Ectodermal cell (in vitro differentiated cells): ENCODE measurements at regions not wholly inside any gene's neighbourhood (a gene's known extent, or its start where the extent isn't known, plus 50 kb on each side); places are given as distances from the start of the nearest gene placed in this dataset.

Experiments used
- H3K27ac ChIP-seq: 2 replicates; pipeline ENCODE4 v1.7.0; 2013; ENCODE audit warnings: mild to moderate bottlenecking, low read depth, low read length; ENCODE audit not compliant: insufficient read depth, poor library complexity, severe bottlenecking
- H3K27me3 ChIP-seq: 2 replicates; pipeline ENCODE4 v1.7.0; 2013; ENCODE audit warnings: mild to moderate bottlenecking, low read length; ENCODE audit not compliant: insufficient read depth, control insufficient read depth, poor library complexity, severe bottlenecking
- H3K36me3 ChIP-seq: one replicate; pipeline ENCODE4 v1.7.0; 2013; ENCODE audit warnings: low read length; ENCODE audit not compliant: control insufficient read depth, insufficient read depth
- H3K4me1 ChIP-seq: one replicate; pipeline ENCODE4 v1.7.0; 2013; ENCODE audit warnings: low read length; ENCODE audit not compliant: control insufficient read depth, insufficient read depth
- H3K4me3 ChIP-seq: 2 replicates; pipeline ENCODE4 v1.7.0; 2013; ENCODE audit warnings: low read depth, low read length, control low read depth; ENCODE audit not compliant: insufficient read depth
- H3K9me3 ChIP-seq: 2 replicates; pipeline ENCODE4 v1.7.0; 2013; ENCODE audit warnings: mild to moderate bottlenecking, low read length, moderate library complexity; ENCODE audit not compliant: control insufficient read depth
- WGBS, 2 experiments: methylation state at CpG; one replicate each; pipeline ENCODE4 v1.1.7; 2013; ENCODE audit warnings: missing lambda C conversion rate in 2 of 2; 5-methylcytosine and 5-hydroxymethylcytosine counted together

DNA sequence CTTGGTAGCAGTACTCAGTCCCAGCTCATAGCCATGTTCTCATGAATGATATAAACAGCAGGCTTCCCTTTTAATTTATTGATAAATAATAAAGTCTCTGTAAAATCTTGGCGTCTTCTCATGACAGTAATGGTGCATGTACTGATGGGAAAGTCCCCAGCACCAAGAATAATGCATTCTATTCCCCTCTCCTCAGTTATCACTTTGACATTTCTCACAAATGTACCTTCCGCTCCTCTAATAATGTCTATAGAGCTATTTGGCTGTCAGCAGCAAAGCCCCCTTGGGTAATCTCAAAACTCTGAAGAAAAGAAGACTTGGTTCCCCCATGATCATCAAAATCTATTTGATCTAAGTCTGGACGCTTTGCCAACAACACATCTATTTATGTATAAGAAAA is 185.0 kb upstream of the SPTLC3 start:
- Histone ChIP-seq H3K4me1 (no peaks in the 10 kb centered on the region), H3K27ac (no peak overlapping the region), H3K9me3 (no peaks in the 10 kb centered on the region), H3K4me3 (no peak overlapping the region), H3K27me3 (no peaks in the 10 kb centered on the region), H3K36me3 (no peaks in the 10 kb centered on the region)
- WGBS, 2 experiments, result 95 to 100% methylated on average over 2 to 3 of the region's 3 CpGs

DNA sequence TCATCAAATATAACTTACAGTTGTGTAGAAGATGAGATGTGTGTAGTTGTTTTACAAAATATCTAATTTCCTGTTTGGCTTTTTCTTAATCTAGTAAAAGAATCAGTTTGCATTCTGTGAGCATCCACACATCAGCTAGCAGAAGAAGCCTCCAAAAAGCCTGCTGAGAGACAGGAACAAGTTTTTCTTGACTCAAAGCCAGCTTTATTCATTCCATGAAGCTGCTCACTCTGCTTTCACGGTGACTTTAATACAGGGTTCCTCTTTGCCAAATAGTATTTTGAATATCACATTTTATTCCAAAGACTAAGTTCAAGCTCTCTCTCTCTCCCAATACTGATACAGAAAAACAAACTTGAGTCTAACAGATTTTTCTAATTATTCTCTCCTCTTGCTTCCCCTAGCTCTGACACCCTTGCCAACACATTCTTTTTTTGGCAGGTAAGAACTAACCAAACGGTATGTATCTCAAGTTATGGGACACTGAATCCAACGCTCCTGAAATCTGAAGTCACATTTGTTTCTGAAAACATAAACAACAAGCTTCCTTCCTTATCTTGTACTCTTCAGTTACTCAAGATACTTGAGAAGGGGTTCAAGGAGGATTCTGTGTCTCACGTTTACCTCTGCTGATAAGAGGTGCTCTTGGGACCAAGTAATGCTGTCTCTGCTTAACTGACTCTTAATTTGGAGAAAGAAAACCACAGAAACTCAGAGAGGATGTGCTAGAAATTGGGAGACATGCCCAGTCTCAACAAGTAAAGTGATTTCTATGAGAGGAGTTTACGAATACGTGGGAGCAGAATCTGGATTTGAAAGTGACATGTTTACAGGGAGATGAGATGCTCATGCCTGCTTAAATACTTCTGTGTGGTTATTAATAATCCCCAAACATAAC is 184.2 kb upstream of the SPTLC3 start:
- no peaks in the 10 kb centered on the region for H3K27me3 ChIP-seq
- H3K4me3 ChIP-seq, result no peak overlapping the region
- H3K9me3 ChIP-seq, result no peaks in the 10 kb centered on the region
- no peaks in the 10 kb centered on the region for H3K4me1 ChIP-seq
- WGBS, 2 experiments, result 83 to 94% methylated on average over 6 of the region's 6 CpGs
- no peak overlapping the region for H3K27ac ChIP-seq
- H3K36me3 ChIP-seq, result no peaks in the 10 kb centered on the region

DNA sequence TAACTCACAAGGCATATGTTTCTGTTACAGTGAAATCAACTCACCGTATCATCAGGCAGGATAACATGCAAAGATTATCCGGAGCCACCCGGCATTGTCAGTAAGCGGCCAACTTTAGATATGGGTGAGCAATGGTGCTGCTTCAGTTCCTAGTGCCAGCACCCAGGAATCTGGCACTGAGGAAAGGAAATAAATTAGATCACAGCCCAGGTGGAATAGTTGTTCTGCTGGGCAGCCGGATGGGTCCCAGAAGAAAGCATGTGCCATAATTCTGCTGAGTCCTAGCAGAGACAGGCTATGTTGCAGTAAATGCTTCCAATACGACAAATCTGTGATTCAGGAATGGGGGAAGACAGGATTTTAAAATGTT is 183.6 kb upstream of the SPTLC3 start:
- 95 to 97% methylated on average over 6 of the region's 6 CpGs for WGBS, 2 experiments
- H3K4me3 ChIP-seq, result no peak overlapping the region

DNA sequence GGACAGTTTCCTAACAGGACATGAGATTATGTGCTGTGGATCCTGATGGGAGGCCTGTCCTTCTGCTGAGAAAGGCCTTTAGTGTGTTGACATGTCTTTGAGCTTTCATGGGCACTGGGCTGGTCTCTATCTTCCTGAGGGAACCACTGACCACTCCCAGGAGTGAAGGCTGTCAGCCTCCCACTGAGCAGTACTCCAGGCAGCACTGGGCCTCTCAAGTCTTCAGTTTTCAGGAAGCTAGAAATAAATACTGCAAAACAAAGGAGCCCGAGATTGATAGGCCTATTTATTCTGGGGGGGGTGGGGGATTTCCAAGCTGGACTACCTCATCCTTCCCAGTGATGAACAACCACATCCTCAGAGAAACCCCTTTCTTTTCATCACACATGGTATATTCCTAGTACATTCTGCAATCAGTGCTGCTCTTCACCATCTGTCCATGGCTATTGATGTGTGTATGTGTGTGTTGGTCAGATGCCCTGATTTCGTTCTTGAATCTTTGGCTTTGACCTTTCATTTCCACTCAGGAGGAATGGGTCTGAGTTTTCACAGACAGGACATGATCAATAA is 180.9 kb upstream of the SPTLC3 start:
- no peak overlapping the region for H3K4me3 ChIP-seq
- H3K36me3 ChIP-seq, result no peaks in the 10 kb centered on the region
- 80 to 83% methylated on average over 2 of the region's 2 CpGs for WGBS, 2 experiments
- no peak overlapping the region for H3K27ac ChIP-seq
- H3K9me3 ChIP-seq, result no peaks in the 10 kb centered on the region
- H3K27me3 ChIP-seq, result no peaks in the 10 kb centered on the region
- H3K4me1 ChIP-seq, result no peaks in the 10 kb centered on the region

More for the DNA sequence above, 183.6 kb upstream of the SPTLC3 start:
- Histone ChIP-seq H3K4me1 (no peaks in the 10 kb centered on the region), H3K27me3 (no peaks in the 10 kb centered on the region), H3K27ac (no peak overlapping the region), H3K9me3 (no peaks in the 10 kb centered on the region), H3K36me3 (no peaks in the 10 kb centered on the region)

DNA sequence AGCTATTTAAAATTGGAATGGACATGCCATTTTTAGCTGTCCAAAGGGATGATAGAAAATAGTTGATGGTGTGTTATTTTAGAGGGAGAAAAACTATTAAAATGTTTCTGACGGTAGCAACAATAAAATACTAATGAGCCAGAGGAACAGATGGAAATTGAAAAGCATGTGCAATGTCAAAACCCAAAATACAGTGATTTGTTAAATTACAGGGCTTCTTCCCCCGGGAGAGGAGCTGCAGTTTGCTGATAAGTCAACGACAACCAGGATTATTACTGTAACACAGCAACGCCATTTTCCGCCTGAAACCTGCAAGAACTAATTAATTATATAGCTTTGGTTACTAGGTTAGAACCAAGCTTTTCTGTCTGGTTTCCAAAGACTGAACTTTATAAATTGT is 179.6 kb upstream of the SPTLC3 start:
- Histone ChIP-seq H3K4me1 (no peaks in the 10 kb centered on the region), H3K27me3 (no peaks in the 10 kb centered on the region), H3K4me3 (no peak overlapping the region), H3K9me3 (no peaks in the 10 kb centered on the region), H3K36me3 (no peaks in the 10 kb centered on the region), H3K27ac (no peak overlapping the region)
- WGBS, 2 experiments, result 78 to 86% methylated on average over 3 to 5 of the region's 5 CpGs

DNA sequence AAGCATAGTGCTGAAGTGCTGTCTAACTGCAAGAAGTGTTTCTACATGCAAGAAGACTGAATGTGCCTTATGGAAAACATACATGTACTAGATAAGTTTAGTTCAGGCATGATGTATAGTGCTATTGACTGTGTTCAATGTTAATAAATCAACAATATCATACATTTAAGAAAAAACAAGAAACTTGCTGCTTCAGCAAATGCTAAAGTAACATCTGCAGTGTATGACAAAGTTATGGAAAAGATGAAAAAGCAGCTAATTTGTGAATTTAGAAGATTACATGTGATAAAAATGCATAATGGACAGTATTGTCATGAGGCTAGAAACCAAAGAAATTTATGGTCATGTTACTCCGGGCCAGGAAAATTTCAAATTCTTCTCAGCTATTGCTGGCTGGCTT is 174.9 kb upstream of the SPTLC3 start:
- no peaks in the 10 kb centered on the region for H3K36me3 ChIP-seq
- H3K27ac ChIP-seq, result no peak overlapping the region
- H3K4me3 ChIP-seq, result no peak overlapping the region
- WGBS, 2 experiments, result 86 to 93% methylated on average over 1 of the region's 1 CpG
- H3K4me1 ChIP-seq, result no peaks in the 10 kb centered on the region
- H3K27me3 ChIP-seq, result no peaks in the 10 kb centered on the region
- no peaks in the 10 kb centered on the region for H3K9me3 ChIP-seq

DNA sequence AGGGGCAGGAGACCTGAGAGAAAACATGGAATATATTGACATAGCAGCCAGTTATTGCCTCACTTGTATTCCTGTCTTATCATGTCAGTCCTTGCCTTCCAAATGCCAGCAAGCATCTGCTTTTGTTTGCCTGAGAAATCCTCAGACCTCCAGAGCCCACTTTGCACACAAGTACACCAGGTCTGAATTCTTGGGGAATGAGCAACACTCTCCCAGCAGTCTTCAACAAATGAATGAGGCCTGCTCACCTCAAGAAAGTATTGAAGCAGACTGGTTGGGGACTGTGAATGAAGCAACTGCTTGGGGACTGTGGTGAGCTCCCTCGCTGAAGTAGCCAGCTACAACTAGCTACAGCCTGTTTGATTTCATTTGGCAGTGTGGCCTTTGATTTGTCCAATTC is 172.8 kb upstream of the SPTLC3 start:
- Histone ChIP-seq H3K27me3 (no peaks in the 10 kb centered on the region), H3K27ac (no peak overlapping the region), H3K9me3 (no peaks in the 10 kb centered on the region), H3K4me3 (no peak overlapping the region), H3K4me1 (no peaks in the 10 kb centered on the region), H3K36me3 (no peaks in the 10 kb centered on the region)
- 94 to 95% methylated on average over 1 of the region's 1 CpG for WGBS, 2 experiments

DNA sequence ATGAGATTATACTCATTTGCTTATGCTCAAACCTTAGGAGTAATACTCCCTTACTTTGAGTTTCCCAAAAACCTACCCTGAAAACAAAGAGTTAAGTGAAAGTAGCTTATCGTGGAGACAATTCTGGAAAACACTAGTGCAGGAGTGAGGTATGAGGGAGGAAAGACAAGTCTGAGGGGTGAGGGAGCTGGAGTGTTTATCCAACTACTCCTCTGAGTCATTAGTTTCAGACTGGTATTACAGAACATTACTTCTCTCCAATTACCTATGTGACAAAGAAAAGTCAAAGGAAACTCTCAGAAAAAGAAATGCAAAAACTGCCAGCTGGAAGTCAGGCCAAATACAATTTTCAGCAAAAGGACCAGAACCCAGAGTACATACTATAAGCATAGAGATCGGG is 171.1 kb upstream of the SPTLC3 start:
- Histone ChIP-seq H3K4me3 (no peak overlapping the region), H3K27ac (no peak overlapping the region), H3K27me3 (no peaks in the 10 kb centered on the region), H3K36me3 (no peaks in the 10 kb centered on the region), H3K4me1 (no peaks in the 10 kb centered on the region), H3K9me3 (no peaks in the 10 kb centered on the region)
- WGBS, 2 experiments, result 77 to 81% methylated on average over 2 of the region's 2 CpGs

DNA sequence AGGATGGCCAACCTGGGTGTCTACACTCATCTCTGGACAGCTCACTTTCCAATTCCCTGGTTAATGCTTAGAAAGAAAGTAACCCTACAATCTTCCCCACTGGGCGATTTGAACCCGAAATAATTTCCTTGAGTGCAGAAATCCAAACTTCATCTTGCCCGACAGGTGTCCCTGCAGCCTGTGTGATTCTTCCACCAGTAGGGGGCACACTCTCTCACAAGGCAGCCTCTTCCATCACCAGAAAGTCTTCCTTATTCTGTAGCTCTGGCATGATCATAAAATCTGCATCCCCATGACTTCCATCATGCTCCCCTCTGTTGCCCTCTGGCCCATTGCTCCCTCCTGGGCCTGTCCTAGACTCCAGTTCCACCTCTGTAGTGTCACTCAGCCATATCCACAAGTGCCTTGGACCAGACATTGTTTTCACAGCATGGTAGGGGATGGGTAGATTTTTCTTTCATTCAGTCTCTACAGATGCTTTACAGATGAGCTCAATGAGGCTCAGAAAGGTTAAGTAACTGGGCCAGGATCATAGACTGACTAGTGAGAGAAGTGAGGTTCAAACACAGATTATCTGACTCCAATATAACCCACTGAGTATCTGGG is 170.4 kb upstream of the SPTLC3 start:
- H3K4me3 ChIP-seq, result no peak overlapping the region
- no peaks in the 10 kb centered on the region for H3K4me1 ChIP-seq
- no peaks in the 10 kb centered on the region for H3K9me3 ChIP-seq
- WGBS, 2 experiments, result 90 to 96% methylated on average over 3 of the region's 3 CpGs
- no peaks in the 10 kb centered on the region for H3K27me3 ChIP-seq
- H3K27ac ChIP-seq, result no peak overlapping the region
- no peaks in the 10 kb centered on the region for H3K36me3 ChIP-seq

DNA sequence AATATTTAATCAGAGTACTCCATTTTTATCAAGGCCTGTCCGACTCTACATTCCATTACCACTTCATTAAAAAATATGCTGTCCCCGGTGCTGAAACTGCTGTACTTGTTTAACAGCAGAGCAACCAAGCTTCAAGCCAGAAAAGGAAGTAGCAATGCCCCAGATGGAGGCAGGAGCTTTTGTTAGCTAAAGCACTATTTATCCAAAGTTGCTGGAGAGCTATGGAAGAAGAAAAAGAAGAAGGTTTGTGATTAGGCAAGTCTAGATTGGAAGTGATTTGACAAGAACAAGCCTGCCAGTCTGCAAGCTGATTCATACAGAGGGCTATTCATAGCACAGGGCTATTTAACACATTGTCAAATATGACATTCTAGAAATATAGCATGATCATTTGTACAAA is 160.9 kb upstream of the SPTLC3 start:
- Histone ChIP-seq H3K27ac (no peak overlapping the region), H3K9me3 (no peaks in the 10 kb centered on the region), H3K36me3 (no peaks in the 10 kb centered on the region), H3K27me3 (no peaks in the 10 kb centered on the region), H3K4me1 (no peaks in the 10 kb centered on the region), H3K4me3 (no peak overlapping the region)
- 95 to 100% methylated on average over 2 of the region's 2 CpGs for WGBS, 2 experiments
